Motor neuron (in vitro differentiated cells): ENCODE measurements at regions not wholly inside any gene's neighbourhood (a gene's known extent, or its start where the extent isn't known, plus 50 kb on each side); places are given as distances from the start of the nearest gene placed in this dataset.
"Not testable (repeated sequence)": the region's sequence is repeated elsewhere in the genome, so short reads cannot be mapped to it uniquely, and the experiment has no call there.

ENCODE experiments used
- ATAC-seq, 8 experiments: fragments of 200-7000 bp; cut with Tn5 transposase; replicated peaks in 6 of 8; 2 replicates each; pipeline ENCODE4 v1.8.0; 2021; ENCODE audit warnings: mild to moderate bottlenecking in 8 of 8, moderate library complexity in 8 of 8
- H3K27ac ChIP-seq, 2 donors: fragments of 250-450 bp; sonication (Bioruptor Pico); 2 replicates each; pipeline ENCODE4 v1.9.0; 2021; ENCODE audit warnings: antibody characterized with exemption in 2 of 2, mild to moderate bottlenecking in 2 of 2, moderate library complexity in 1 of 2
- H3K4me1 ChIP-seq, 2 donors: fragments of 250-450 bp; sonication (Bioruptor Pico); replicated peaks in 1 of 2; 2 replicates each; pipeline ENCODE4 v1.6.1; 2021; ENCODE audit warnings: antibody characterized with exemption in 2 of 2, mild to moderate bottlenecking in 2 of 2, moderate library complexity in 1 of 2
- H3K4me3 ChIP-seq, 5 donors: fragments of 250-450 bp; sonication (Bioruptor Pico); 2 replicates each; pipeline ENCODE4 v1.9.0; 2021; ENCODE audit warnings: antibody characterized with exemption in 5 of 5, mild to moderate bottlenecking in 5 of 5, moderate library complexity in 4 of 5
- WGBS, 10 experiments: fragments of 450-650 bp; shearing (Covaris generic); methylation state at CpG; one replicate each; pipeline ENCODE4 v1.0.0; 2022; 5-methylcytosine and 5-hydroxymethylcytosine counted together
- in situ Hi-C, 9 experiments: fragments of 400-800 bp; cut with MboI; loops; one replicate each; pipeline ENCODE4 v1.15.0; 2021; ENCODE audit warnings: low sequenced_read_pairs in 9 of 9, low pct_unique_long_range_greater_than_20kb in 2 of 9; ENCODE audit not compliant: unreplicated experiment in 9 of 9

DNA sequence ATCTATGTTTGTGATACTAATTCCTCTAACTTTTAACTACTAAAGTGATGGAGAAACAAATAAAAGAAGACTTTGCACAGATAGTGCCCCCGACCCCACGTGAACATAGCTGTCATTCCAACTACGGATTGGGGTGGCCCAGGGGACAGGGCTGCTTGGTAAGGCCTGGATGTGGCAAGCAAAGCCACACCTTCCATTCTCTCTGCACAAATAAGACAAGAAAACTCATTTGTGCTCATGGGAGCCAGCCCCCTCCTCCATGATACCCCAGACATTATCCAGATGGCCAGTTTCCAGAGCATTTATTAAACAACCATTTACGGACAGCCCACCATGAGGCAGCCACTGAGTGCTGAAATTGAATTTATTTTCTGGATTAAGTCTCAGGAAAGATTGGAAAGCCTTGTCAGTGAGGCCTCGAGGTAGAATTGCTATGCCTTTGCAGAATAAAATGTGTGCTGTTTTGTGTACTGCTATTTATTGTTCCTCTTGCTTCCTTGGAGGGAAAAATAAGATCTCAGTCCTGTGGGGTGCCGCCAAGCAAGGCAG is 151.2 kb downstream of the UNC5CL start:
- peak in 1 of 8 experiments; percentile 76 for ATAC-seq
- in situ Hi-C loops = no loop called here
- 14 to 100% (median 65%) methylated on average over 1 to 6 of the region's 6 CpGs for WGBS, 10 experiments
- H3K27ac ChIP-seq = no peak overlapping the region
- no peak overlapping the region for H3K4me3 ChIP-seq
- peaks cover 0 to 8% of the 10 kb centered on the region in 2 donors for H3K4me1 ChIP-seq

DNA sequence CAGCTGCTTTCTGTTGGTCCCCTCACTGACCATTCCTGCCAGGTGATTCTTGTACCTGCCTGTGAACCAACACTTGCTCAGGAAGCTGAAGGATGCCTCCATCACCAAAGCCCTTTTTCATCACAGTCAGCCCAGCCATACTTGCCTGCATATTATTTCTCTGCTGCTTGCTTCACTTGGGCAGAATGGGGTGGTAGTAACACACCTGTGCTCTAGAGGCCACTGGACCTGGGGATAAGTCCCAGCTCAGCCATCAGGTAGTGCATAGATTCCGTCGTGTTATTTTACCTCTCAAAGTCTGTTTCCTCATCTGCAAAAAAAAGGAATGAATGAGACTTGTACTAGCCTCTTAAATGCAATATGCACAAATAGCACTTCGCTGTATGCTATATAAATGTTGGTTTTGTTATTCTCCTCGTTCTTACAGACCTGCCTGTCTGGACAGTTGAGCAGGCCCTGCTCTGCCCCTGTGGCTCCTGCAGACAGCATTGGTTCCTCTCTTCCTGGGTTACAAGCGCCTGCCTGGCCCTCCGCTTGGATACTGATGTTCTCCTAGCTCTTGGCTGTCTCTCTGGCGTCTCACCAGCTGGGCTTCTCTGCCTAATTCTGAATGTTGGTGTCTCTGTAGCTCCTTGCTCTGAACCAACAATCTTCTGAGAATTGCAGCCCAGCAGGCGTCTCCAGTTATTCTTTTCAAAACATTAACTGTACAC is 151.8 kb downstream of the UNC5CL start:
- Histone ChIP-seq H3K4me3 (no peak overlapping the region), H3K27ac (no peak overlapping the region), H3K4me1 (peaks cover 0 to 12% of the 10 kb centered on the region in 2 donors)
- 10 to 100% (median 74%) methylated on average over 1 to 8 of the region's 8 CpGs; no CpG with 5 or more reads in 2 of the 10 experiments for WGBS, 10 experiments
- ATAC-seq = peak in 1 of 8 experiments; percentile 48
- in situ Hi-C loops = no loop called here

DNA sequence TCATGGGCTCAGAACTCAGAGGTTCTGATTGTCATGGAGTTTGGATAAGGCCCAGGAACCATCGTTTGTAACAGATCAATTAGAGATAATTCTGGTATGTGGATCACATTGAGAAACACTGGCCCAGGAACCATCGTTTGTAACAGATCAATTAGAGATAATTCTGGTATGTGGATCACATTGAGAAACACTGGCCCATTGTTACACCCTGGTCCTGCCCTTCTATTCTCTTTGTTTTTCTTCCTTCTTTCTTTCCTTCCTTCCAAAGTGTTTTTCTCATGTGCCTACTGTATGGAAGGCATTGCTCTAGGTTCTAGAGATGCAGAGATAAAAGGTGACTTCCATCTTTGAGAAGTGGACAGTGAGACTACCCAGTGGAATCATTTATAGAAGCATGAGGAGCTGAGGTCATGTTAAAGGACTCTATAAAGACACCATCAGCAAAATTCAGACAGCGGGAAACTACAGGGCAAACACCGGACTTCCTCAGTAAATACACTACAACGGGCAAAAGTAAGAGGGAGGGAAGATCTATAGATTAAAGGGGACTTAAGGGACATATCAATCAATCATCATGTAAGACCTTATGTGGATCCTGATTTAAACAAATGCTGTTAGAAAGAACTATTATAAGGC is 153.8 kb downstream of the UNC5CL start:
- WGBS, 10 experiments = 33 to 93% (median 74%) methylated on average over 1 to 5 of the region's 5 CpGs; no CpG with 5 or more reads in 1 of the 10 experiments
- ATAC-seq = no peak
- Histone ChIP-seq H3K27ac (no peak overlapping the region), H3K4me3 (no peak overlapping the region), H3K4me1 (peaks cover 2 to 21% of the 10 kb centered on the region in 2 donors)
- in situ Hi-C loops = no loop called here

DNA sequence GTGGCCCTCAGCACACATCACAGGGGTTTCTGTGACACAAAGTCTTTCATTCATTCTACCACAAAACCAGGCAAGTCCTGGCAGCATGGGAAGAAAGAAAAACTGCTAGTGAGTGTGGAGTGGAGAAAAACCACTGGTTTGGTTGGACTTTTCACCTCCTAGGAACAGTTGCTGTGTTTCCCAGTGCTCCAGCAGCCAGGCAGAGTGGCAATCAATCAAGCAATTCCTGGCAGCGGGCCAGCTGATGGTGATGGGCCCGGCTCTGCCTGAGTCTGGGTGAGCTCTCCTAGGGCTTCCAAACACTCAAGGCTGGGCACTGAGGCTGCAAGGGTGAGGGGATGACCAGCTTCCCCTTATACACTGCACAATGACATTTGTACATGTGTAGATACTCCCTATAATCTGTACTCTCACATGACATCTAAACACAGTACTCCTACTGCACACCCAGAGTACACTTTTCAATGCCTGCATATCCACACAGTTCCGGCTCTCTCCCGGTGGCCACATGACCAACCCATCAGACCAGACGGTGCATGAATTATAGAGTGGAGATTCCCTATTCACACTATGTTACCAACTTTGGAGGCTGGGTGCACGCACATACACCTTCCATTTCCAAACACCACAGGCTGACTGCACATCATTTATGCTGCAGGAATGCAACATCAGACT is 156.6 kb downstream of the UNC5CL start:
- Histone ChIP-seq H3K27ac (no peak overlapping the region), H3K4me1 (peaks cover 2 to 13% of the 10 kb centered on the region in 2 donors), H3K4me3 (no peak overlapping the region)
- 17 to 100% (median 57%) methylated on average over 1 to 4 of the region's 6 CpGs; no CpG with 5 or more reads in 3 of the 10 experiments for WGBS, 10 experiments
- in situ Hi-C loops = no loop called here
- ATAC-seq = peak in 6 of 8 experiments; percentile 33 to 97 (median 96)

DNA sequence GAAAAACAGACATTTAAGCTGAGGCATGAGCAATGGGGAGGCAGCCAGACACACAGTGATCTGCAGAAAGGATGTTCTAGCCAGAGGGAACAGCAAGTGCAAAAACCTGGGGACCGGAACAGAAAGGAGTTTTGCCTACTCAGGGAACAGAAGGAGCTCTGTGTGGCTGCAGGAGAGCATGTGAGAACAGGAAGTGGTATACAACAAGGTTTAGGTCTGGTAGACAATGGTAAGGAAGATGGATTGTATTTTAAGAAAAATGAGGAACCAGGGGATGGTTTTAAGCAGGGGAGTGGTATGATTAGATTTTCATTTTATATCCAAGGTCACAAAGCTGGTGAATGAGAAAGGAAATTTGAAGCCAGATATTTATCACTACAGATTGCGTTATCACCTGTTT is 157.5 kb downstream of the UNC5CL start:
- 48 to 100% (median 80%) methylated on average over 1 to 2 of the region's 2 CpGs; no CpG with 5 or more reads in 1 of the 10 experiments for WGBS, 10 experiments
- in situ Hi-C loops = no loop called here
- H3K4me3 ChIP-seq = no peak overlapping the region
- ATAC-seq = no peak
- peaks cover 2 to 13% of the 10 kb centered on the region in 2 donors for H3K4me1 ChIP-seq
- H3K27ac ChIP-seq = no peak overlapping the region

- no peak for ATAC-seq
- 50 to 100% (median 92%) methylated on average over 1 of the region's 2 CpGs; no CpG with 5 or more reads in 6 of the 10 experiments for WGBS, 10 experiments
- in situ Hi-C loops = no loop called here
- H3K4me3 ChIP-seq = no peak overlapping the region
- H3K27ac ChIP-seq = no peak overlapping the region
- peaks cover 2 to 13% of the 10 kb centered on the region in 2 donors for H3K4me1 ChIP-seq
Observed at GRCh38 chr6:40880906-40881305, 158.1 kb downstream of the UNC5CL start.

DNA sequence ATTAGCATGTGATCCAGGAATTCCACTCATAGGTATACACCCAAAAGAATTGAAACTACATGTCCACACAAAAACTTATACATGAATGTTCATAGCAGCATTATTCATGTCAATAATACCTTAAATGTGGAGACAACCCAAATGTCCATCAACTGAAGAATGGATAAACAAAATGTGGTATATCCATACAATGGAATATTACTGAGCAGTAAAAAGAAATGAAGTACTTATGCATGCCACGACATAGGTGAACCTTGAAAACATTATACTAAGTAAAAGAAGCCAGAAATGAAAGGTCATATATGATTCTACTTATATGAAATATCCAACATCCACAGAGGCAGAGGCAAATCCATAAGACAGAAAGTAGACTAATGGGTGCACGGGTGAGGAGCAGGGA is 159.9 kb downstream of the UNC5CL start:
- WGBS, 10 experiments = 40 to 100% (median 81%) methylated on average over 1 to 2 of the region's 2 CpGs
- H3K27ac ChIP-seq = no peak overlapping the region
- peaks cover 2 to 13% of the 10 kb centered on the region in 2 donors for H3K4me1 ChIP-seq
- no peak for ATAC-seq
- no peak overlapping the region for H3K4me3 ChIP-seq
- in situ Hi-C loops = no loop called here

DNA sequence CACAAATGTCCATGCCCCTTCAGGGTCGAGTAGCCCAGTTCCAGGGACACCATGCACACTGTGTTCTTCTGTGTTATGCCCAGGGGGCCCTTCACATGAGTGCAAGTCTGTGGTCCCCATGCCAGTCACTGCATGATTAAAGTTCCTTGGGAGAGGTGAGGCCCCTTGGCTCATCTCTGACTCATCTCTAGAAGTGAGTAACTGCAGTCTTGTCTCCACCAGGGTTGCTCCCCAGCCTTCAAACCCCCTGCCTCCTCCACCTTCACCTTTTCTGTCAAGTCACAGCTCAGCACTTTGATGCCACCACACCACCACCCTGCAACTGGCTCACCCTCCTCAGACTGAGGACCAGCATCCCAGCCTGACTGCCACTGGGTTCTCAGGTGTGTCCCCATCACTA is 161.7 kb downstream of the UNC5CL start:
- WGBS, 10 experiments = 0 to 33% methylated on average over 1 of the region's 1 CpG; no CpG with 5 or more reads in 8 of the 10 experiments
- in situ Hi-C loops = no loop called here
- H3K4me1 ChIP-seq = peaks cover 2 to 10% of the 10 kb centered on the region in 2 donors

DNA sequence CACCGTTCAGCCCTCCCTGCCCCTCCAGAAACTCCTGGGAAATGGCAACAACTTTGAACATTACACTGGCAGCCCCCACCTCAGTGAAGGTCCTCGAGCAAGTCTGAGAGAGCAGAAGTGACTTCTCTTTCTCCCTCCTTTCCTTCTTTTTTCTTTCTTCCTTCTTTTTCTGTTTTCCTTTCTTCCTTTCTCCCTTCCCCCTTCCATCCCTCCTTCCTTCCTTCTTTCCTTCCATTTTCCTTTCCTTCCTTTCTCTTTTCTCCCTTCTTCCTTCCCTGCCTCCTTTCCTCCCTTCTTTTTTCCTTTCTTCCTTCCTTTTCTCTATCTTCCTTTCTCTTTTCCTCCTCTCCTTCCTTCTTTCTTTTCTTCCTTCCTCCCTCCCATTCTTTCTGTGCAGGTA is 162.7 kb downstream of the UNC5CL start:
- WGBS, 10 experiments = 17 to 83% (median 61%) methylated on average over 1 to 2 of the region's 2 CpGs
- Histone ChIP-seq H3K4me3 (no peak overlapping the region), H3K4me1 (peaks cover 0 to 3% of the 10 kb centered on the region in 2 donors), H3K27ac (no peak overlapping the region)
- in situ Hi-C loops = no loop called here
- no peak for ATAC-seq

More for the DNA sequence above, 161.7 kb downstream of the UNC5CL start:
- Histone ChIP-seq H3K27ac (no peak overlapping the region), H3K4me3 (no peak overlapping the region)
- ATAC-seq = no peak

DNA sequence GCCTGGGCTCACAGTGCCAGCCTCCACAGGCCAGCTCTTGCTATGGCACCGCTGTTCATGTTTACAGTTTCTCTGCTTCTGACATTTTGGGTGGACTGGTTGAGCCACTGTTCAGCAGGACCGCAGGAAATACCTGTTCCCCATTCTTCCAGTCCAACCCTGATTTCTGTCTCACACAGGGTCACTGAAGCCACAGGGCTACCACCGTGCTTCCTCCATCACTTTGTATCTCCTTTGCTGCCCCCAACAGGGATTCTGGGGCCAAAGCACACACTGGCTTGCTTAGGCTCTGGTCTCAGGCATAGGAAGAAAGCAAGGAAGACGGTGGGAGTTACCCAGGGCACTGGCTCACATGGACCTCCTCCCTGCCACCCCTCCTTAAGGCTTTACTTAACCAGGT is 164.5 kb downstream of the UNC5CL start:
- Histone ChIP-seq H3K4me1 (peaks cover 0 to 3% of the 10 kb centered on the region in 2 donors), H3K27ac (no peak overlapping the region), H3K4me3 (no peak overlapping the region)
- in situ Hi-C loops = no loop called here
- 0 to 100% (median 53%) methylated on average over 1 to 3 of the region's 4 CpGs; no CpG with 5 or more reads in 2 of the 10 experiments for WGBS, 10 experiments
- peak in 7 of 8 experiments; percentile 23 to 77 (median 69) for ATAC-seq

DNA sequence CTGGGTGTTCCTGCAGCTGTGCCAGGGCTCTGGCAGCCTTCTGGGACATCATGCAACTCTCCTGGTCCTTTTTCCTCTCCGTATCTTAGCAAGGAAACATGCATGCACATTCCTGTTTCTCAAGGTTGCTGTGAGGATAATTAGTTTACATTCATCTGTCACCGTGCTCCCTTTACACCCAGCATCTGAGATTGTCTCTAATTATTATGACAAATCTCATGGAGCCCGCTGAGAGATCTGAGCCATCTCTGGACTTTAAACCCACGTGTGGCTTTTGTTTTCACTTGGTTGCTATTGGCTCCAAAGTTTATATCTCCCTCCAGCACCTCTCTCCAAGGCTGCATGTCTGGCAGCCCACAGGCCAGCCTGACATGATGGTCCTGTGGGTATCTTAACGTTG is 167.6 kb downstream of the UNC5CL start:
- peak in 1 of 8 experiments; percentile 81 for ATAC-seq
- Histone ChIP-seq H3K4me3 (no peak overlapping the region), H3K4me1 (peaks cover 0 to 10% of the 10 kb centered on the region in 2 donors), H3K27ac (no peak overlapping the region)
- whole genome bisulfite sequencing, 10 experiments = 5 to 80% (median 53%) methylated on average over 2 to 5 of the region's 5 CpGs; no CpG with 5 or more reads in 3 of the 10 experiments
- in situ Hi-C loops = no loop called here

- WGBS, 10 experiments = 20 to 89% (median 54%) methylated on average over 3 to 10 of the region's 14 CpGs; no CpG with 5 or more reads in 4 of the 10 experiments
- H3K4me3 ChIP-seq, H3K27ac ChIP-seq, in situ Hi-C loops, H3K4me1 ChIP-seq, ATAC-seq: not testable (repeated sequence)
Observed at GRCh38 chr6:40868089-40868865, 170.7 kb downstream of the UNC5CL start.
